ENCODE measurements at regions not wholly inside any gene's neighbourhood (a gene's known extent, or its start where the extent isn't known, plus 50 kb on each side); places are given as distances from the start of the nearest gene placed in this dataset.

DNA sequence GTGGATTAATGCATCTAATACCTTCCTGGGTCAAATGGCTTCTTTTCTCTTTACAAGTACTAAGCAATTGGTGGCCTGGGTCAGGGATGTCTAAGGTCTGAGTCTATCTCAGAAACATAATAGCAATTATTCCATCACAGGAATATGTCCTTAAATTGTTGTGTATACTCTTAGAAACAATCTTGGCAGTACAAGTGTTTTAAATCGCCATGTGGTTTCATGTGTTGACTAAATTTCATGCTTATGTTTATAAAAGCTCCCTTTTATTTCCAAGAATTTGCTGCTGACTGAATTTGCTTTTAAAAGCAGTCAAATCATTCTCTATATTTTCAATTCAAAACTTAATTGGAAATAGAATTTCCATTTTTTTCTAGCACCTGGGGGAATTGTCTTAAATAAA lies 125.3 kb upstream of the PACRGL start:
- H3K4me1 ChIP-seq (ENCODE audit: control insufficient read depth, insufficient read depth, low read length, poor library complexity, severe bottlenecking) = no peaks in the 10 kb centered on the region
- Mint-ChIP-seq H3K4me1 (no peaks in the 10 kb centered on the region), H3K9me3 (peaks cover 0 to 6% (median 0%) of the 10 kb centered on the region in 7 donors), H3K4me3 (no peak overlapping the region), H3K36me3 (no peaks in the 10 kb centered on the region), H3K27ac (no peak overlapping the region), H3K27me3 (no peaks in the 10 kb centered on the region)
- no peaks in the 10 kb centered on the region for H3K27me3 ChIP-seq (ENCODE audit: control insufficient read depth, insufficient read depth, low read length)
- no peak overlapping the region for H3K4me3 ChIP-seq (ENCODE audit: low read depth, low read length)
- H3K36me3 ChIP-seq (ENCODE audit: control insufficient read depth, insufficient read depth, low read length) = no peaks in the 10 kb centered on the region
- no peaks in the 10 kb centered on the region for H3K9me3 ChIP-seq (ENCODE audit: control insufficient read depth in 2 of 2, low read length in 2 of 2)
- ATAC-seq (ENCODE audit: low read depth in 2 of 2) (no peak), DNase-seq (no peak)
- H3K27ac ChIP-seq (ENCODE audit: insufficient read depth, low read length, poor library complexity, severe bottlenecking) = no peak overlapping the region

DNA sequence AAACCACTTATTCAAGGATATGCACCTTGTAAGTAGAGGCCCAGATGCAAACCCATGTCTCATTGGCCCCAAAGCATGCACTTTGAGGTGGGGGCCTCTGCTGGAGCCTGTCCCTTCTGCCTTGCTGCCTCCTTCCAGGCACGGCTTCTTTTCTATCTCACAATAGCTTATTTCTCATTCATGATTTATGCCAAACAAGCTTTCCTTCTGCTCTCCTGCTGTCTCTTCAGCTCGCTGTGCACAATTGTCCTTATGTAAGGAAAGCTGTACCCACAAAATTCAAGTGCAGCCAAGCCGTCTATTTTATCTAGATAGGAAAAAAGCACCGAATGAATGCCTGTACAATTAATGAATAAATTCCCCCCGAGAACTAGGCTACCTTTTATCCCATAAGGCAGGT lies 124.8 kb upstream of the PACRGL start:
- no peaks in the 10 kb centered on the region for H3K27me3 ChIP-seq (ENCODE audit: control insufficient read depth, insufficient read depth, low read length)
- H3K27me3 Mint-ChIP-seq = no peaks in the 10 kb centered on the region
- H3K27ac ChIP-seq (ENCODE audit: insufficient read depth, low read length, poor library complexity, severe bottlenecking) = no peak overlapping the region
- H3K9me3 ChIP-seq (ENCODE audit: control insufficient read depth in 2 of 2, low read length in 2 of 2) = no peaks in the 10 kb centered on the region
- no peak overlapping the region for H3K27ac Mint-ChIP-seq
- no peaks in the 10 kb centered on the region for H3K36me3 ChIP-seq (ENCODE audit: control insufficient read depth, insufficient read depth, low read length)
- no peaks in the 10 kb centered on the region for H3K4me1 Mint-ChIP-seq
- H3K4me3 ChIP-seq (ENCODE audit: low read depth, low read length) = no peak overlapping the region
- no peaks in the 10 kb centered on the region for H3K36me3 Mint-ChIP-seq
- ATAC-seq (ENCODE audit: low read depth in 2 of 2) (no peak), DNase-seq (no peak)
- no peak overlapping the region for H3K4me3 Mint-ChIP-seq
- H3K4me1 ChIP-seq (ENCODE audit: control insufficient read depth, insufficient read depth, low read length, poor library complexity, severe bottlenecking) = no peaks in the 10 kb centered on the region
- H3K9me3 Mint-ChIP-seq = peaks cover 0 to 7% (median 0%) of the 10 kb centered on the region in 7 donors

DNA sequence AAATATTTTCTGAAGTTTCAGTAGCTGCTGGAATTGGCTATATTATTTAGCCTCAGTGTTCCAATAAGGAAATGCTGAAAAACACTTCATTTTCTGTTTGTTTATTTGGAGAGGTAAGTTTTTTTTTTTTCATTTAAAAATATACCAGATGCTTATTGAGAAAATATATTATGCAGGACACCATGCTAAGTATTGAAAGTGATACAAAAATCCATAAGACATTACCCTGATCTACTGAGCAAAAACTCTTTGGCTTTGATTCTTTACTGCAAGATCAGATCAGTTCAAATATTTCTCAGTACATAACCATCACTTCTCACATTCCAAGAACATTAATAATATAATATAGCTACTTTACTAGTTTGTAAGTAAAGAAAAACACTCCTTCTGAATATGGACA lies 123.4 kb upstream of the PACRGL start:
- DNase-seq (no peak), ATAC-seq (ENCODE audit: low read depth in 2 of 2) (no peak)
- Histone ChIP-seq H3K27me3 (ENCODE audit: control insufficient read depth, insufficient read depth, low read length) (no peaks in the 10 kb centered on the region), H3K4me1 (ENCODE audit: control insufficient read depth, insufficient read depth, low read length, poor library complexity, severe bottlenecking) (no peaks in the 10 kb centered on the region), H3K36me3 (ENCODE audit: control insufficient read depth, insufficient read depth, low read length) (no peaks in the 10 kb centered on the region), H3K27ac (ENCODE audit: insufficient read depth, low read length, poor library complexity, severe bottlenecking) (no peak overlapping the region), H3K9me3 (ENCODE audit: control insufficient read depth in 2 of 2, low read length in 2 of 2) (no peaks in the 10 kb centered on the region), H3K4me3 (ENCODE audit: low read depth, low read length) (no peak overlapping the region)
- Mint-ChIP-seq H3K4me3 (no peak overlapping the region), H3K27ac (no peak overlapping the region), H3K27me3 (no peaks in the 10 kb centered on the region), H3K4me1 (no peaks in the 10 kb centered on the region), H3K36me3 (no peaks in the 10 kb centered on the region), H3K9me3 (peaks cover 0 to 12% (median 2%) of the 10 kb centered on the region in 7 donors)

DNA sequence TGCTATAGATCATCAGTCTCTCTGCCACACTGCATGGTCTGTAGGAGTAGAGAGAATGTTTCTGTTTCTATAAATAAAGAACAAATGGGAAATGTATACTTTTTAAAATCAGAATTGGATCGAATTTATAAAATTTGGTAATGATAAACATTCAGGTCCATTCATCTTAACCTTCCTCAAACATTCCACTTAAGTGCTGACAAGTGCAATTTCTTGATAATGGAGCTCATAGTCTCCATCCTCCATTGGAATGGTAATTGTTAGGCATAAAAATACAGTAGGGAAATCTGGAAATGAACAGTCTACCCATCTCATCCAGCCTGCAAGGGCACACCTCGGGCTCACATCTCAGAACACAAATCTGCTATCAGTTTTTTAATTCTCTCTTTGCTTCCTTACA lies 122.6 kb upstream of the PACRGL start:
- Histone ChIP-seq H3K4me1 (ENCODE audit: control insufficient read depth, insufficient read depth, low read length, poor library complexity, severe bottlenecking) (no peaks in the 10 kb centered on the region), H3K4me3 (ENCODE audit: low read depth, low read length) (no peak overlapping the region), H3K36me3 (ENCODE audit: control insufficient read depth, insufficient read depth, low read length) (no peaks in the 10 kb centered on the region), H3K9me3 (ENCODE audit: control insufficient read depth in 2 of 2, low read length in 2 of 2) (no peaks in the 10 kb centered on the region), H3K27ac (ENCODE audit: insufficient read depth, low read length, poor library complexity, severe bottlenecking) (no peak overlapping the region), H3K27me3 (ENCODE audit: control insufficient read depth, insufficient read depth, low read length) (no peaks in the 10 kb centered on the region)
- Mint-ChIP-seq H3K9me3 (peaks cover 0 to 12% (median 2%) of the 10 kb centered on the region in 7 donors), H3K4me3 (no peak overlapping the region), H3K27me3 (no peaks in the 10 kb centered on the region), H3K4me1 (no peaks in the 10 kb centered on the region), H3K27ac (no peak overlapping the region), H3K36me3 (no peaks in the 10 kb centered on the region)
- DNase-seq = no peak
- no peak for ATAC-seq (ENCODE audit: low read depth in 2 of 2)

DNA sequence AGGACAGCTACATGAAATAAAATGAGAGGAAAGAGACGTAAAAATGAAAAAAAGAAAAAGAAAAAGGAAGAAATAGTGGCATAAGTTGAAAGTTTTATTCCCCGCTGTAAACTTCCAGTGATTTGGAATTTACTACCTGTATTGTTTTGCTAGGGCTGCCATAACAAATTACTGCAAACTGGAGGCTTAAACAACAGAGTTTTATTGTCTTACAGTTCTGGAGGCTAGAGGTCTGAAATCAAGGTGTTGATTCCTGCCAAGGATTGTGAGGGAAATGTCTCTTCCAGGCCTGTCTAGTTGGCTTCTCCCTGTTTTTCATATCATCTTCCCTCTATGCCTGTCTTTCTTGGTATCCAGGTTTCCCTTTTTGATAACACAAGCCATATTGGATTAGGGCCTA lies 119.4 kb upstream of the PACRGL start:
- Mint-ChIP-seq H3K4me3 (no peak overlapping the region), H3K9me3 (peaks cover 0 to 12% (median 5%) of the 10 kb centered on the region in 7 donors), H3K36me3 (no peaks in the 10 kb centered on the region), H3K27me3 (no peaks in the 10 kb centered on the region), H3K27ac (no peak overlapping the region), H3K4me1 (no peaks in the 10 kb centered on the region)
- Histone ChIP-seq H3K4me3 (ENCODE audit: low read depth, low read length) (no peak overlapping the region), H3K4me1 (ENCODE audit: control insufficient read depth, insufficient read depth, low read length, poor library complexity, severe bottlenecking) (no peaks in the 10 kb centered on the region), H3K36me3 (ENCODE audit: control insufficient read depth, insufficient read depth, low read length) (no peaks in the 10 kb centered on the region), H3K27ac (ENCODE audit: insufficient read depth, low read length, poor library complexity, severe bottlenecking) (no peak overlapping the region), H3K9me3 (ENCODE audit: control insufficient read depth in 2 of 2, low read length in 2 of 2) (no peaks in the 10 kb centered on the region), H3K27me3 (ENCODE audit: control insufficient read depth, insufficient read depth, low read length) (no peaks in the 10 kb centered on the region)
- ATAC-seq (ENCODE audit: low read depth in 2 of 2) (no peak), DNase-seq (no peak)

DNA sequence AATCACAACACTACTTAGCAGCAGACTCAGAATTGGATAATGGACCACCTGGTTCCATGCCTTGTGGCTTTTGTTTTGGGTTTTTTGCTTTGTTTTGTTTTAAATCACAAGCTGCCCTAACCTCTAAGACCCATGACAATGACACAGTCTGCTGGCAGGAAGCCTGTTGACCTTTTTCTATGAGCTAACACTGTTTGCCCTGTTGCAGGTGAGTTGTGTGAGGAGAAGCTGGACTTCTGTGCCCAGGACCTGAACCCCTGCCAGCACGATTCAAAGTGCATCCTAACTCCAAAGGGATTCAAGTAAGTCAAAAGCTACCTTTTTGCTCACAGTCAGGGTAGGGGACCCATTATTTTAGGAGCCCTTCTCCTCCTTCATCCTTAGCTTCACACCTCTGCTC lies 110.8 kb upstream of the PACRGL start:
- no peak overlapping the region for H3K27ac ChIP-seq (ENCODE audit: insufficient read depth, low read length, poor library complexity, severe bottlenecking)
- Mint-ChIP-seq H3K9me3 (peaks cover 0 to 5% (median 0%) of the 10 kb centered on the region in 7 donors), H3K27ac (no peak overlapping the region), H3K27me3 (no peaks in the 10 kb centered on the region), H3K36me3 (no peaks in the 10 kb centered on the region), H3K4me3 (no peak overlapping the region), H3K4me1 (no peaks in the 10 kb centered on the region)
- no peaks in the 10 kb centered on the region for H3K9me3 ChIP-seq (ENCODE audit: control insufficient read depth in 2 of 2, low read length in 2 of 2)
- H3K4me1 ChIP-seq (ENCODE audit: control insufficient read depth, insufficient read depth, low read length, poor library complexity, severe bottlenecking) = no peaks in the 10 kb centered on the region
- ATAC-seq (ENCODE audit: low read depth in 2 of 2) (no peak), DNase-seq (no peak)
- H3K36me3 ChIP-seq (ENCODE audit: control insufficient read depth, insufficient read depth, low read length) = no peaks in the 10 kb centered on the region
- no peak overlapping the region for H3K4me3 ChIP-seq (ENCODE audit: low read depth, low read length)
- H3K27me3 ChIP-seq (ENCODE audit: control insufficient read depth, insufficient read depth, low read length) = no peaks in the 10 kb centered on the region

DNA sequence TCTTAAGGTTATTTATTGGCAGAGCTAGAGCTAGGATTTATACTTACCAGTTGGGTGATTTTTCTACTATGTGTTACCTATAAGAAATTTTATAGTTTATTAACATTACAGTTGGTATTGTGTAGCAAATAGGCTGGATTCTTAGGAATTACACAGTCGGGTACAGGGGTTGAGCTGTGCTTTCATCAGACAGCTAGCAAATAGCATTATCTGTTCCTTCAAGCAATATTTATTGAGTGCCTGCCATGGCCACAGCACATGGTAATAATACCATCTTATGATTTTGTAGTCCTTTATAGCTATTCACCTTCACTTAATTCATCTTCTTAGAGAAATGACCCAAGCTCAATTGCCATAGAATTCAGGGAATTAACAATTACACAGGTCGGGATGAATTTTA lies 109.4 kb upstream of the PACRGL start:
- H3K36me3 Mint-ChIP-seq = no peaks in the 10 kb centered on the region
- no peak overlapping the region for H3K27ac ChIP-seq (ENCODE audit: insufficient read depth, low read length, poor library complexity, severe bottlenecking)
- no peaks in the 10 kb centered on the region for H3K36me3 ChIP-seq (ENCODE audit: control insufficient read depth, insufficient read depth, low read length)
- H3K27me3 Mint-ChIP-seq = no peaks in the 10 kb centered on the region
- no peak overlapping the region for H3K4me3 ChIP-seq (ENCODE audit: low read depth, low read length)
- peaks cover 0 to 5% (median 0%) of the 10 kb centered on the region in 7 donors for H3K9me3 Mint-ChIP-seq
- H3K27ac Mint-ChIP-seq = no peak overlapping the region
- no peak overlapping the region for H3K4me3 Mint-ChIP-seq
- DNase-seq (no peak), ATAC-seq (ENCODE audit: low read depth in 2 of 2) (no peak)
- no peaks in the 10 kb centered on the region for H3K27me3 ChIP-seq (ENCODE audit: control insufficient read depth, insufficient read depth, low read length)
- H3K9me3 ChIP-seq (ENCODE audit: control insufficient read depth in 2 of 2, low read length in 2 of 2) = no peaks in the 10 kb centered on the region
- no peaks in the 10 kb centered on the region for H3K4me1 Mint-ChIP-seq
- H3K4me1 ChIP-seq (ENCODE audit: control insufficient read depth, insufficient read depth, low read length, poor library complexity, severe bottlenecking) = no peaks in the 10 kb centered on the region

DNA sequence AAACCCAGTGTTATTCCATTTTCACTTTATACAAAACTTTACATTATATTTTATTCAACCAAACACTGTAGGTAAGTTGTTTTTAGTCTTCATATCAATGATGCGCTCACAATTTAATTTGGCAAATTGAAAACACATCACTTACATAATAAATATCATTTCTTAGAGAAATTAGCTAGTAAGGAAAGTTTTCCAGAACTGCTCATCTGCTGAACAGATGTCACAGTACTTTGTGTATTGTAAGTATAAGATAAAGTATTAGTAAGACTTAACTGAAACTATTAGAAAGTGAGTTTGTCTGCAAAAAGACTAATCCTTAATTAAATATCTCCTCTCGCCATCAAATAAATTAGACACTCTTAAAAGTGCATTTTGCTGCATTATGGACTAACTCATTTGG lies 108.7 kb upstream of the PACRGL start:
- no peak overlapping the region for H3K4me3 Mint-ChIP-seq
- H3K36me3 Mint-ChIP-seq = no peaks in the 10 kb centered on the region
- no peaks in the 10 kb centered on the region for H3K27me3 ChIP-seq (ENCODE audit: control insufficient read depth, insufficient read depth, low read length)
- H3K9me3 Mint-ChIP-seq = peaks cover 0 to 1% (median 0%) of the 10 kb centered on the region in 7 donors
- no peak overlapping the region for H3K27ac ChIP-seq (ENCODE audit: insufficient read depth, low read length, poor library complexity, severe bottlenecking)
- no peak for ATAC-seq (ENCODE audit: low read depth in 2 of 2)
- H3K4me1 ChIP-seq (ENCODE audit: control insufficient read depth, insufficient read depth, low read length, poor library complexity, severe bottlenecking) = no peaks in the 10 kb centered on the region
- H3K27me3 Mint-ChIP-seq = no peaks in the 10 kb centered on the region
- no peaks in the 10 kb centered on the region for H3K9me3 ChIP-seq (ENCODE audit: control insufficient read depth in 2 of 2, low read length in 2 of 2)
- no peaks in the 10 kb centered on the region for H3K36me3 ChIP-seq (ENCODE audit: control insufficient read depth, insufficient read depth, low read length)
- H3K4me3 ChIP-seq (ENCODE audit: low read depth, low read length) = no peak overlapping the region
- no peak overlapping the region for H3K27ac Mint-ChIP-seq
- no peak for DNase-seq
- H3K4me1 Mint-ChIP-seq = no peaks in the 10 kb centered on the region
